ENCODE measurements at regions not wholly inside any gene's neighbourhood (a gene's known extent, or its start where the extent isn't known, plus 50 kb on each side); places are given as distances from the start of the nearest gene placed in this dataset.

DNA sequence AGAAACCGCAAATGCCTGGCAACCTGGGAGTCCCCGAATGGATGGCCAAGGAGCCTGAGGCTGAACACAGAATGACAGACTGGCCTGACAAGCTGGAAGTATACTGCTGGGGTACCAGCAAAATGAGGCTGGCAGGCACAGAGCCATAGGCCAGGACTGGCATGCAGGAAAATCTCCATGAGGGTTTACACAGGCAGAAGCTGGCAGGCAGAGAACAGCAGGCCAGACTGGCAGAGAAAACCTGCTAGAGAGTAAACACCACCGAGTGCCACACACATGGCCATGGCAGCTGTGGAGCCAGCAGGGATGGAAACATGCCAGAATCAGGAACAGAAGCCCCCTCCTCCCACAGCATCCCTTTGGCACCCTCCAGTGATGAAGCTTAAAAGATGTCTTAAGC, 63.4 kb downstream of the CRPPA start:
- H3K4me1 ChIP-seq: peaks cover 17% of the 10 kb centered on the region
- H3K27me3 ChIP-seq: no peaks in the 10 kb centered on the region
- no peak overlapping the region for H3K4me3 ChIP-seq (ENCODE audit: low read depth, low read length)
- TF ChIP-seq, protein P1, sequence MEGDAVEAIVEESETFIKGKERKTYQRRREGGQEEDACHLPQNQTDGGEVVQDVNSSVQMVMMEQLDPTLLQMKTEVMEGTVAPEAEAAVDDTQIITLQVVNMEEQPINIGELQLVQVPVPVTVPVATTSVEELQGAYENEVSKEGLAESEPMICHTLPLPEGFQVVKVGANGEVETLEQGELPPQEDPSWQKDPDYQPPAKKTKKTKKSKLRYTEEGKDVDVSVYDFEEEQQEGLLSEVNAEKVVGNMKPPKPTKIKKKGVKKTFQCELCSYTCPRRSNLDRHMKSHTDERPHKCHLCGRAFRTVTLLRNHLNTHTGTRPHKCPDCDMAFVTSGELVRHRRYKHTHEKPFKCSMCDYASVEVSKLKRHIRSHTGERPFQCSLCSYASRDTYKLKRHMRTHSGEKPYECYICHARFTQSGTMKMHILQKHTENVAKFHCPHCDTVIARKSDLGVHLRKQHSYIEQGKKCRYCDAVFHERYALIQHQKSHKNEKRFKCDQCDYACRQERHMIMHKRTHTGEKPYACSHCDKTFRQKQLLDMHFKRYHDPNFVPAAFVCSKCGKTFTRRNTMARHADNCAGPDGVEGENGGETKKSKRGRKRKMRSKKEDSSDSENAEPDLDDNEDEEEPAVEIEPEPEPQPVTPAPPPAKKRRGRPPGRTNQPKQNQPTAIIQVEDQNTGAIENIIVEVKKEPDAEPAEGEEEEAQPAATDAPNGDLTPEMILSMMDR (IDR thresholded peaks at IDR 0.05; ENCODE audit: low read depth, low read length): peak; percentile 30
- H3K9me3 ChIP-seq: no peaks in the 10 kb centered on the region
- peak; percentile 65 for DNase-seq
- H3K36me3 ChIP-seq: no peaks in the 10 kb centered on the region

DNA sequence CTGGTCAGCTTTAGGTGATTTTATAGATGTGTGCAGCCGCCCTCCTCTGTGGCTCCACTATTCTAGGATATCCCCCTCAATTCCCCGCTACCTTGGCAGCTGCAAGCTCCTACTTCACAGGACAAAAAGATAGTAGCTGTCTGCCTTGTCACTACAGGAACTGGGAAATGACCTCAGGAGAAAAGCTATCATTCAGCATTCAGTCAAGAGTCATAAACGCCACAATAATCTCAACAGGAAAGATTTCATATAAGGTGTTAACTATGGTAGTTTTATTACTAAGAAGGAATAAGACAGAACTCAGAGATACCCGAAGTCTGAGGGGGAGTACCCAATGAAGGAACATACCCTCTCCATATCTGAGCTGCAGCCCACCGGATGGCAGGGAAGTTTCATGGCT, 63.9 kb downstream of the CRPPA start:
- no peaks in the 10 kb centered on the region for H3K27me3 ChIP-seq
- peaks cover 17% of the 10 kb centered on the region for H3K4me1 ChIP-seq
- no peaks in the 10 kb centered on the region for H3K9me3 ChIP-seq
- no peak for DNase-seq
- TF ChIP-seq, protein P1 (IDR thresholded peaks at IDR 0.05; ENCODE audit: low read depth, low read length): no peak
- H3K4me3 ChIP-seq (ENCODE audit: low read depth, low read length): no peak overlapping the region
- no peaks in the 10 kb centered on the region for H3K36me3 ChIP-seq

DNA sequence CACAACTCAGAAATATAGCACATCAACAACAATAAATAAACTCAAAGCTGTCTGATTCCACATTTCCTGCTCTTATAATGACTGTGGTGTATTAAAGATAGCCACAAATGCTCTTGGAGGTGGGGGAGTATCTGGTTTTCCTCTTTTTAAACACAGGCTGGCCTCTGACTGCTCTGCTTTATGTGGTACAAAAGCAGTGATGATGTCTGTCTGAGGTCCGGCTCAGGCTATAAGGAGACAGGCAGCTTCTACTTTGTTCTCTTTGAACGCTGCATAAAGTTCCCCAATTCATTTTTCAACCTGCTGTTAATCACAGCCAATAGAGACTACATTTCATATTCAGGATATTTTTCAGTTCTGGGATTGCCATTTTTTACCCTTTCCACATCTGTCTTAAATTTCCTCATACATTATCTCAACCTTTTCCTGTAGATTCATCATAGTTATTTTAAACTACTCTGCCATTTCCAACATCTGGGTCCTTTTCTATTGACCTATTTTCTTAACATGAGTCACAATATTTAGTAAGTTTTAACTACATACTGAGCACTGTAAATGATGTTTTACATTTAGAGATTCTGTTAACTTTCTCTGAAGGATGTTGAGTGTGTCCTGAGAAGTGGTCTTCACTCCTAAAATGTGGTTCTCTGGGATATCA, 64.9 kb downstream of the CRPPA start:
- no peak overlapping the region for H3K4me3 ChIP-seq (ENCODE audit: low read depth, low read length)
- no peaks in the 10 kb centered on the region for H3K27me3 ChIP-seq
- H3K4me1 ChIP-seq: peaks cover 17% of the 10 kb centered on the region
- TF ChIP-seq, protein P1 (IDR thresholded peaks at IDR 0.05; ENCODE audit: low read depth, low read length): no peak
- no peaks in the 10 kb centered on the region for H3K36me3 ChIP-seq
- no peaks in the 10 kb centered on the region for H3K9me3 ChIP-seq
- DNase-seq: peak; percentile 24

DNA sequence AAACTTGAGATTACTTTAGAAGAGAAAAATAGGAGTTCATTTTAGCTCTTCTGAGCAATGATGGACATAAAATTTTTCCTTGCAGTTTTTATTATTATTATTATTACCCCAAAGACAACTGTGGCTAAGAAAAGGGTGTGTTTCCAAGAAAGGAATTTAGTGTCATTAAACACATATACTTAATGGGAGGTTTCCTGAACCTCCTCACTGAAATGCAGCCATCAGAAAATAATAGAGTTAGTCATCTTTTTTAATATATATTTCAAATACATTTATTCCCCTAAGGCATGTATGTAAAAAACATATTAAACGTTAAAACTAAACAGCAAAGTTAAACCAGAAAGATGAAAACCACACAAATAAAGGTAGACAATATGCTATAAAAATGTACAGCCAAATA, 66.8 kb downstream of the CRPPA start:
- no peak for DNase-seq
- Histone ChIP-seq H3K9me3 (no peaks in the 10 kb centered on the region), H3K4me1 (peaks cover 17% of the 10 kb centered on the region), H3K4me3 (ENCODE audit: low read depth, low read length) (no peak overlapping the region), H3K27me3 (no peaks in the 10 kb centered on the region), H3K36me3 (no peaks in the 10 kb centered on the region)
- TF ChIP-seq, protein P1 (IDR thresholded peaks at IDR 0.05; ENCODE audit: low read depth, low read length): no peak

DNA sequence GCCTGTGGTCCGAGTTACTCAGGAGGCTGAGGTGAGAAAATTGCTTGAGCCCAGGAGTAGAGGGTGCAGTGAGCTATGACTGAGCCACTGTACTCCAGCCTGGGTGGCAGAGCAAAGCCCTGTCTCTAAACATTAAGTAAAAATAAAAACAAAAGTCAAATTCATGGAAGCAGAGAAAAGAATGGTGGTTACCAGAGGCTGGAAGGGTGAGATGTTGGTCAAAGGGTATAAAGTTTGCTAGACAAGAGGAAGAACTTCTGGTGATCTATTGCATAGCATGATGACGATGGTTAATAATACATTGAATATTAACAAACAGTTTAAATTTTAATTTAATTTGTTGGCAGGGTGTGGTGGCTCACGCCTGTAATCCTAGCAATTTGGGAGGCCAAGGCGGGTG, 68.1 kb downstream of the CRPPA start:
- DNase-seq: no peak
- no peaks in the 10 kb centered on the region for H3K27me3 ChIP-seq
- H3K9me3 ChIP-seq: no peaks in the 10 kb centered on the region
- H3K4me3 ChIP-seq (ENCODE audit: low read depth, low read length): no peak overlapping the region
- no peaks in the 10 kb centered on the region for H3K36me3 ChIP-seq
- TF ChIP-seq, protein P1 (IDR thresholded peaks at IDR 0.05; ENCODE audit: low read depth, low read length): no peak
- H3K4me1 ChIP-seq: peaks cover 23% of the 10 kb centered on the region

DNA sequence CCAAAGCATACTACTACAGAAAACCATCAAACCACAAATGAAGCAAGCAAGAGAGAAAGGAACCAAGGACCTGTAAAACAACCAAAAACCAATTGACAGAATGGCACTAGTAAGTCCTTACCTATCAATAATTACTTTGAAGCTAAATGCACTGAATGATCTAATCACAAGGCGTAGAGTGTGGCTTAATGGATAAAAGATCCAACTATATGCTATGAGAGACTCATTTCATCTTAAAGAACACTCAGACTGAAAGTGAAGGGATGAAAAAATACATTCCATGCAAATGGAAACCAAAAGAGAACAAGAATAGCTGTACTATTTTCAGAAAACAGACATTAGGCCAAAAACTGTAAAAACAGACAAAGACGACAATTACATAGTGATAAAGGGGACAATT, 70.7 kb downstream of the CRPPA start:
- Histone ChIP-seq H3K4me1 (peaks cover 11% of the 10 kb centered on the region), H3K4me3 (ENCODE audit: low read depth, low read length) (no peak overlapping the region), H3K9me3 (no peaks in the 10 kb centered on the region), H3K36me3 (no peaks in the 10 kb centered on the region), H3K27me3 (no peaks in the 10 kb centered on the region)
- TF ChIP-seq, protein P1 (IDR thresholded peaks at IDR 0.05; ENCODE audit: low read depth, low read length): no peak
- no peak for DNase-seq

All from BE2C (cell line).